Tibial nerve (tissue), 4 donors: ENCODE measurements at regions not wholly inside any gene's neighbourhood (a gene's known extent, or its start where the extent isn't known, plus 50 kb on each side); places are given as distances from the start of the nearest gene placed in this dataset.
"Not testable (repeated sequence)": the region's sequence is repeated elsewhere in the genome, so short reads cannot be mapped to it uniquely, and the experiment has no call there.

Experiments
- CTCF ChIP-seq, 5 experiments: fragments of 200-600 bp in 3 of 5; fragments of 450-650 bp in 2 of 5; sonication (generic) in 3 of 5; IDR thresholded peaks; one replicate each; pipeline ENCODE4 v1.5.1; 2016 to 2019; ENCODE audit warnings: antibody characterized with exemption in 5 of 5, mild to moderate bottlenecking in 3 of 5, moderate library complexity in 2 of 5
- EP300 ChIP-seq, 2 donors: sonication (generic); formaldehyde crosslinking; IDR thresholded peaks; one replicate each; pipeline ENCODE4 v1.6.1; 2017; ENCODE audit warnings: antibody characterized with exemption in 2 of 2, mild to moderate bottlenecking in 1 of 2
- POLR2A ChIP-seq, 2 donors: fragments of 450-650 bp; IDR thresholded peaks; one replicate each; pipeline ENCODE4 v1.6.1; 2017; ENCODE audit warnings: antibody characterized with exemption in 2 of 2, mild to moderate bottlenecking in 2 of 2, moderate library complexity in 2 of 2

- not testable (repeated sequence) for TF ChIP-seq CTCF, POLR2A, EP300 (IDR thresholded peaks at IDR 0.05)
Measured at GRCh38 chr2:102909240-102909639, 147.4 kb downstream of the TMEM182 start.
